K562 (cell line): ENCODE measurements at regions not wholly inside any gene's neighbourhood (a gene's known extent, or its start where the extent isn't known, plus 50 kb on each side); places are given as distances from the start of the nearest gene placed in this dataset.

Experiments
- ARID2 ChIP-seq: fragments of 450-650 bp; IDR thresholded peaks from 2 replicates; pipeline ENCODE4 v1.6.1; 2017; ENCODE audit warnings: antibody characterized with exemption, mild to moderate bottlenecking
- BACH1 ChIP-seq: fragments of 200-800 bp; sonication (Bioruptor generic); IDR thresholded peaks from 2 replicates; pipeline ENCODE4 v1.6.1; 2016; ENCODE audit warnings: missing genetic modification characterization, missing compliant biosample characterization
- CC2D1A ChIP-seq: fragments of 450-650 bp; IDR thresholded peaks from 2 replicates; pipeline ENCODE4 v1.6.1; 2017; ENCODE audit warnings: mild to moderate bottlenecking
- CHAMP1 ChIP-seq: fragments of 450-650 bp; IDR thresholded peaks from 2 replicates; pipeline ENCODE4 v1.6.1; 2016; ENCODE audit warnings: mild to moderate bottlenecking
- DPF2 ChIP-seq: fragments of 450-650 bp; IDR thresholded peaks from 2 replicates; pipeline ENCODE4 v1.6.1; 2016
- JUND ChIP-seq, 2 experiments: IDR thresholded peaks; 2 replicates in 1 of 2; 3 replicates in 1 of 2; pipeline ENCODE4 v1.6.1; 2011; ENCODE audit warnings: borderline replicate concordance in 2 of 2, low read depth in 2 of 2, low read length in 2 of 2, improper control_type of control experiment in 1 of 2, missing biosample characterization in 1 of 2, missing genetic modification characterization in 1 of 2, missing genetic modification reagents in 1 of 2
- MEF2D ChIP-seq: conservative IDR thresholded peaks from 2 replicates; pipeline ENCODE4 v1.6.1; 2016; ENCODE audit warnings: low read depth, missing genetic modification characterization, missing compliant biosample characterization
- POLR2H ChIP-seq: IDR thresholded peaks from 2 replicates; pipeline ENCODE4 v1.6.1; 2016; ENCODE audit warnings: missing genetic modification characterization, low read depth, mild to moderate bottlenecking, control low read depth, missing compliant biosample characterization, moderate library complexity
- TBL1XR1 ChIP-seq, 2 experiments: IDR thresholded peaks; 2 replicates each; pipeline ENCODE4 v1.6.1; 2012; ENCODE audit warnings: improper control_type of control experiment in 2 of 2, low read length in 2 of 2, mild to moderate bottlenecking in 1 of 2
- ZNF24 ChIP-seq: fragments of 450-650 bp; IDR thresholded peaks from 2 replicates; pipeline ENCODE4 v1.6.1; 2016
- TF ChIP-seq, protein P1 (sequence below), 2 experiments: fragments of 450-650 bp; formaldehyde crosslinking in 1 of 2; IDR thresholded peaks; 2 replicates each; pipeline versions ENCODE4 v1.4.0 to v1.6.1; 2014 to 2020; ENCODE audit warnings: mild to moderate bottlenecking in 2 of 2, borderline replicate concordance in 1 of 2, low read depth in 1 of 2
- TF ChIP-seq, protein P2 (sequence below): sonication (generic); formaldehyde crosslinking; IDR thresholded peaks from 2 replicates; pipeline ENCODE4 v1.8.0; 2022; ENCODE audit warnings: mild to moderate bottlenecking, missing genetic modification reagents

DNA sequence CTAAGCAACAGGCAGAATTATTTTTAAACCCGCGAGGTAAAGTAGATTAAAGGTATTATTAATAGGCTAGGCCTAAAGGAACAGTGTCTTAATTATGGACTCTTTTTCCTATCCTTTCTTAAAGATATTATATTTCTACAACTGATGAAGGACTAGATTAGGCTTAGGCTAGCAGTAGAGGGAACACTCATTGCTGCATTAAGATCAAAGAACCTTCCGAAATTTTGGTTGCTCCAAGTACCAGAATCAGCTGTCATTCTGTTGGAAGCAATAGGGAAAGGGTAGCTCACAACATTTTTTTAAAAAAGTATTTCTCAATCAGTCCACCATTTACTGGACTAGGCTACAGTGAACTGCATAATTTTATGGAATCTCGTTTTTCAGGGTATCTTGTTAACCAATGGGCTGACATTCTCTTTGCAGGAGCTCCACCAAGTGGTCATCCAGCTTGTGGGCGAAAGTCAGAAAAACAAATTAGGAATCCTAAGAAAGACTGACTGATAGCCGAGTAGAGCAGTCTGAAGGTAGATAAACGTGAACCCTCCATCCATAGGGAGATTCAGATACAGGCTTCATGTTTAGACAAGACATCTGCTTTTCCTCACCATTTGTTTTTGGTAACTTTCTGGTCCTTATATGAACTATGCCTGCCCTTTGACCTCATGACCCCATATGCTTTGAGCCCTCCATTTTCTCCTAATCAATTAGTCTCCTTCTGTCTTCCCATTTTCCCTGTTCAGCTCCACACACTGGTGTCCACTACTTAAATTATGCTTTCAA, 103.6 kb upstream of the CHD1 start (continued):
- TF ChIP-seq, protein P1, sequence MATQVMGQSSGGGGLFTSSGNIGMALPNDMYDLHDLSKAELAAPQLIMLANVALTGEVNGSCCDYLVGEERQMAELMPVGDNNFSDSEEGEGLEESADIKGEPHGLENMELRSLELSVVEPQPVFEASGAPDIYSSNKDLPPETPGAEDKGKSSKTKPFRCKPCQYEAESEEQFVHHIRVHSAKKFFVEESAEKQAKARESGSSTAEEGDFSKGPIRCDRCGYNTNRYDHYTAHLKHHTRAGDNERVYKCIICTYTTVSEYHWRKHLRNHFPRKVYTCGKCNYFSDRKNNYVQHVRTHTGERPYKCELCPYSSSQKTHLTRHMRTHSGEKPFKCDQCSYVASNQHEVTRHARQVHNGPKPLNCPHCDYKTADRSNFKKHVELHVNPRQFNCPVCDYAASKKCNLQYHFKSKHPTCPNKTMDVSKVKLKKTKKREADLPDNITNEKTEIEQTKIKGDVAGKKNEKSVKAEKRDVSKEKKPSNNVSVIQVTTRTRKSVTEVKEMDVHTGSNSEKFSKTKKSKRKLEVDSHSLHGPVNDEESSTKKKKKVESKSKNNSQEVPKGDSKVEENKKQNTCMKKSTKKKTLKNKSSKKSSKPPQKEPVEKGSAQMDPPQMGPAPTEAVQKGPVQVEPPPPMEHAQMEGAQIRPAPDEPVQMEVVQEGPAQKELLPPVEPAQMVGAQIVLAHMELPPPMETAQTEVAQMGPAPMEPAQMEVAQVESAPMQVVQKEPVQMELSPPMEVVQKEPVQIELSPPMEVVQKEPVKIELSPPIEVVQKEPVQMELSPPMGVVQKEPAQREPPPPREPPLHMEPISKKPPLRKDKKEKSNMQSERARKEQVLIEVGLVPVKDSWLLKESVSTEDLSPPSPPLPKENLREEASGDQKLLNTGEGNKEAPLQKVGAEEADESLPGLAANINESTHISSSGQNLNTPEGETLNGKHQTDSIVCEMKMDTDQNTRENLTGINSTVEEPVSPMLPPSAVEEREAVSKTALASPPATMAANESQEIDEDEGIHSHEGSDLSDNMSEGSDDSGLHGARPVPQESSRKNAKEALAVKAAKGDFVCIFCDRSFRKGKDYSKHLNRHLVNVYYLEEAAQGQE (IDR thresholded peaks at IDR 0.05; ENCODE audit: borderline replicate concordance): peak; percentile 91
- TF ChIP-seq, protein P1 (CRISPR knock-in tag; IDR thresholded peaks at IDR 0.05; ENCODE audit: low read depth): no peak
- TF ChIP-seq ARID2: peak; percentile 65
- TF ChIP-seq, protein P2, sequence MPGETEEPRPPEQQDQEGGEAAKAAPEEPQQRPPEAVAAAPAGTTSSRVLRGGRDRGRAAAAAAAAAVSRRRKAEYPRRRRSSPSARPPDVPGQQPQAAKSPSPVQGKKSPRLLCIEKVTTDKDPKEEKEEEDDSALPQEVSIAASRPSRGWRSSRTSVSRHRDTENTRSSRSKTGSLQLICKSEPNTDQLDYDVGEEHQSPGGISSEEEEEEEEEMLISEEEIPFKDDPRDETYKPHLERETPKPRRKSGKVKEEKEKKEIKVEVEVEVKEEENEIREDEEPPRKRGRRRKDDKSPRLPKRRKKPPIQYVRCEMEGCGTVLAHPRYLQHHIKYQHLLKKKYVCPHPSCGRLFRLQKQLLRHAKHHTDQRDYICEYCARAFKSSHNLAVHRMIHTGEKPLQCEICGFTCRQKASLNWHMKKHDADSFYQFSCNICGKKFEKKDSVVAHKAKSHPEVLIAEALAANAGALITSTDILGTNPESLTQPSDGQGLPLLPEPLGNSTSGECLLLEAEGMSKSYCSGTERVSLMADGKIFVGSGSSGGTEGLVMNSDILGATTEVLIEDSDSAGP (CRISPR knock-in tag): no peak
- TF ChIP-seq CHAMP1: peak; percentile 42; the same call in 1 of the 2 replicates
- peak; percentile 69 for TF ChIP-seq CC2D1A
- TF ChIP-seq DPF2: 0 out of 2 replicates have a peak, but pooled peaks have one; percentile 21
- TF ChIP-seq MEF2D: peak; percentile 46; the same call in 1 of the 2 replicates
- TF ChIP-seq BACH1: peak; percentile 34; the same call in 1 of the 2 replicates
- no peak for TF ChIP-seq POLR2H (tag)
- TF ChIP-seq ZNF24: 0 out of 2 replicates have a peak, but pooled peaks have one; percentile 51
- peak; percentile 44; the same call in 1 of the 2 replicates for TF ChIP-seq JUND (IDR thresholded peaks at IDR 0.05; ENCODE audit: borderline replicate concordance, low read depth, low read length)
- TF ChIP-seq JUND (tag; IDR thresholded peaks at IDR 0.05; ENCODE audit: borderline replicate concordance, low read depth, low read length): no peak
- TF ChIP-seq TBL1XR1 (IDR thresholded peaks at IDR 0.05; ENCODE audit: low read length in 2 of 2): peak in 1 of 2 experiments; percentile 36; a peak in 1 of 4 replicates
